Kidney (tissue), 13 donors: ENCODE measurements at regions not wholly inside any gene's neighbourhood (a gene's known extent, or its start where the extent isn't known, plus 50 kb on each side); places are given as distances from the start of the nearest gene placed in this dataset.

Source experiments
- DNase-seq, 5 donors: peaks; one replicate each; pipeline ENCODE4 v3.0.0-alpha.2; 2013 to 2020
- FAIRE-seq: peaks from 2 replicates; lab custom pipeline; 2012; peaks lifted over from hg19 to GRCh38; lab: Jason Lieb, UNC
- H3K27ac ChIP-seq, 2 donors: one replicate each; pipeline ENCODE4 v1.7.0; 2013; ENCODE audit warnings: low read depth in 2 of 2, low read length in 2 of 2, inconsistent platforms in 1 of 2
- H3K27me3 ChIP-seq: one replicate; pipeline ENCODE4 v1.7.1; 2013; ENCODE audit warnings: low read length, inconsistent platforms; ENCODE audit not compliant: control insufficient read depth, insufficient read depth
- H3K36me3 ChIP-seq, 3 donors: one replicate each; pipeline versions ENCODE4 v1.7.0 to v1.7.1; 2013; ENCODE audit warnings: low read length in 3 of 3, control low read depth in 1 of 3, inconsistent platforms in 1 of 3; ENCODE audit not compliant: insufficient read depth in 3 of 3, control insufficient read depth in 2 of 3
- H3K4me1 ChIP-seq, 3 donors: one replicate each; pipeline versions ENCODE4 v1.7.0 to v1.7.1; 2013; ENCODE audit warnings: low read length in 3 of 3, inconsistent platforms in 1 of 3, low read depth in 1 of 3; ENCODE audit not compliant: control insufficient read depth in 2 of 3, insufficient read depth in 2 of 3
- H3K4me3 ChIP-seq, 3 donors: one replicate each; pipeline versions ENCODE4 v1.7.0 to v1.8.1; 2013; ENCODE audit warnings: low read length in 3 of 3, control low read depth in 1 of 3, inconsistent platforms in 1 of 3
- H3K9ac ChIP-seq, 3 donors: one replicate each; pipeline versions ENCODE4 v1.7.0 to v1.7.1; 2013; ENCODE audit warnings: low read length in 3 of 3, control low read depth in 1 of 3, inconsistent platforms in 1 of 3
- H3K9me3 ChIP-seq, 3 donors: one replicate each; pipeline versions ENCODE4 v1.7.0 to v1.7.1; 2013; ENCODE audit warnings: low read length in 3 of 3, control low read depth in 1 of 3, inconsistent platforms in 1 of 3; ENCODE audit not compliant: control insufficient read depth in 2 of 3, insufficient read depth in 1 of 3
- CTCF ChIP-seq: IDR thresholded peaks from 3 replicates; pipeline ENCODE4 v1.5.1; 2012; ENCODE audit warnings: mild to moderate bottlenecking, moderate library complexity, borderline replicate concordance; ENCODE audit not compliant: insufficient read depth; ENCODE audit errors: extremely low read depth
- intact Hi-C: fragments of 100-400 bp; cut with DNase I; formaldehyde crosslinking; loops from one replicate; pipeline ENCODE4 v1.11.1; 2022
- donor health status: control.
- donor health status: control.
- donor health status: control.
- donor health status: control.
- donor health status: control.
- donor health status: DM: yes; HTN: yes; CAD: no.
- donor health status: Normal renal cell carcinoma (clear cell type).

- Histone ChIP-seq H3K27me3 (no peaks in the 10 kb centered on the region), H3K9me3 (no peaks in the 10 kb centered on the region), H3K27ac (no peak overlapping the region), H3K36me3 (no peaks in the 10 kb centered on the region), H3K9ac (no peak overlapping the region), H3K4me3 (no peak overlapping the region), H3K4me1 (no peaks in the 10 kb centered on the region)
- no peak for TF ChIP-seq CTCF
- DNase-seq (no peak), FAIRE-seq (no peak)
- intact Hi-C loops = no loop called here
Measured at GRCh38 chr15:85967553-85967952, 112.1 kb upstream of the AGBL1 start.

GRCh38 chr15:85972805-85973540, 106.7 kb upstream of the AGBL1 start:
- intact Hi-C loops = no loop called here
- no peak for FAIRE-seq

GRCh38 chr15:85973584-85974347, 105.9 kb upstream of the AGBL1 start:
- no peak for TF ChIP-seq CTCF
- no peak for FAIRE-seq
- intact Hi-C loops = no loop called here

More at GRCh38 chr15:85972805-85973540, 106.7 kb upstream of the AGBL1 start:
- H3K9me3 ChIP-seq = no peaks in the 10 kb centered on the region
- H3K4me3 ChIP-seq = no peak overlapping the region
- no peak for DNase-seq
- TF ChIP-seq CTCF = no peak
- no peaks in the 10 kb centered on the region for H3K36me3 ChIP-seq
- H3K4me1 ChIP-seq = no peaks in the 10 kb centered on the region
- no peak overlapping the region for H3K9ac ChIP-seq
- no peaks in the 10 kb centered on the region for H3K27me3 ChIP-seq
- no peak overlapping the region for H3K27ac ChIP-seq

More at GRCh38 chr15:85973584-85974347, 105.9 kb upstream of the AGBL1 start:
- no peak overlapping the region for H3K4me3 ChIP-seq
- DNase-seq = peak in 4 of 5 donors; percentile 60 to 87 (median 80)
- no peaks in the 10 kb centered on the region for H3K4me1 ChIP-seq
- no peaks in the 10 kb centered on the region for H3K36me3 ChIP-seq
- no peak overlapping the region for H3K9ac ChIP-seq
- no peak overlapping the region for H3K27ac ChIP-seq
- H3K9me3 ChIP-seq = no peaks in the 10 kb centered on the region
- H3K27me3 ChIP-seq = no peaks in the 10 kb centered on the region
